Endodermal cell (in vitro differentiated cells): ENCODE measurements at regions not wholly inside any gene's neighbourhood (a gene's known extent, or its start where the extent isn't known, plus 50 kb on each side); places are given as distances from the start of the nearest gene placed in this dataset.

Source experiments
- DNase-seq: peaks from one replicate; pipeline ENCODE4 v3.0.0-alpha.2; 2017
- H3K27ac ChIP-seq: 2 replicates; pipeline ENCODE4 v1.5.1; 2013; ENCODE audit warnings: mild to moderate bottlenecking, low read depth, low read length, moderate library complexity
- H3K27me3 ChIP-seq: 2 replicates; pipeline ENCODE4 v1.6.1; 2013; ENCODE audit warnings: mild to moderate bottlenecking, low read length, moderate library complexity; ENCODE audit not compliant: insufficient read depth, control insufficient read depth, poor library complexity, severe bottlenecking
- H3K36me3 ChIP-seq: 2 replicates; pipeline ENCODE4 v1.7.0; 2013; ENCODE audit warnings: mild to moderate bottlenecking, low read length, moderate library complexity; ENCODE audit not compliant: control insufficient read depth, insufficient read depth
- H3K4me1 ChIP-seq: one replicate; pipeline ENCODE4 v1.7.0; 2013; ENCODE audit warnings: low read length; ENCODE audit not compliant: control insufficient read depth, insufficient read depth
- H3K4me3 ChIP-seq: 2 replicates; pipeline ENCODE4 v1.5.1; 2013; ENCODE audit warnings: mild to moderate bottlenecking, low read length, moderate library complexity
- H3K9ac ChIP-seq: 2 replicates; pipeline ENCODE4 v1.6.1; 2013; ENCODE audit warnings: mild to moderate bottlenecking, low read length, moderate library complexity; ENCODE audit not compliant: poor library complexity, severe bottlenecking; ENCODE audit errors: extremely low read depth
- H3K9me3 ChIP-seq: 2 replicates; pipeline ENCODE4 v1.6.1; 2013; ENCODE audit warnings: mild to moderate bottlenecking, low read length, moderate library complexity; ENCODE audit not compliant: control insufficient read depth
- H3K27ac Mint-ChIP-seq: 2 replicates; pipeline ENCODE4 v1.8.0; 2020; ENCODE audit warnings: mixed read lengths
- H3K27me3 Mint-ChIP-seq: 2 replicates; pipeline ENCODE4 v1.8.0; 2021; ENCODE audit warnings: mild to moderate bottlenecking, mixed read lengths; ENCODE audit not compliant: insufficient read depth
- H3K36me3 Mint-ChIP-seq: 2 replicates; pipeline ENCODE4 v1.8.0; 2020; ENCODE audit warnings: low read depth, mixed read lengths
- H3K4me1 Mint-ChIP-seq: 2 replicates; pipeline ENCODE4 v1.8.0; 2020; ENCODE audit warnings: mixed read lengths
- H3K4me3 Mint-ChIP-seq: 2 replicates; pipeline ENCODE4 v1.8.0; 2020; ENCODE audit warnings: mild to moderate bottlenecking, moderate library complexity, mixed read lengths
- H3K9me3 Mint-ChIP-seq: 2 replicates; pipeline ENCODE4 v1.8.0; 2020; ENCODE audit warnings: mild to moderate bottlenecking, mixed read lengths
- CTCF ChIP-seq: fragments of 200-600 bp; sonication (generic); conservative IDR thresholded peaks from 2 replicates; pipeline ENCODE4 v1.5.0; 2021; ENCODE audit warnings: antibody characterized with exemption, mild to moderate bottlenecking
- WGBS, 2 experiments: methylation state at CpG; one replicate each; pipeline versions ENCODE4 v1.1.5 to v1.1.7; 2013; ENCODE audit warnings: missing lambda C conversion rate in 2 of 2, mixed read lengths in 1 of 2; ENCODE audit not compliant: insufficient coverage in 1 of 2, insufficient read length in 1 of 2; 5-methylcytosine and 5-hydroxymethylcytosine counted together

DNA sequence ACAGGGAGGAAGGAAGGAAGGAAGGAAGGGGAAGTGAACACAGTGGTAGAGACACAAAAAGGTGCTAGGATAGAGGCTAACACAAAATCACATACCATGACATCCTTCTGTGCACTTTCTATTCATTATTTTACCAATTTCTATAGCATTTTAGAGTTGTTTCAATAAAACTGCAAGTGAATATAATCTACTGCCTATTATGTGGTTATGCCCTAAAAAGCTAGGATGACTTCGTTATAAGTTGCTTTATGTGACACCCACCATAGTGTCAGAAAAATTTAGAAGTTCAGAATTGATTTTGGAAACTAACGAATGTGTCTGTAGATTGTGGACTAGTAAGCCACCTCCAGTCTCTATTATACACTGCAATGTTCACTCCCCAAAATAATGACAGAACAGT, 59.4 kb upstream of the EDNRA start:
- Mint-ChIP-seq H3K4me3 (no peak overlapping the region), H3K27ac (no peak overlapping the region), H3K36me3 (no peaks in the 10 kb centered on the region), H3K4me1 (no peaks in the 10 kb centered on the region), H3K9me3 (no peaks in the 10 kb centered on the region), H3K27me3 (no peaks in the 10 kb centered on the region)
- WGBS, 2 experiments: 92% methylated on average over 2 of the region's 2 CpGs; no CpG with 5 or more reads in 1 of the 2 experiments
- H3K4me1 ChIP-seq: no peaks in the 10 kb centered on the region
- no peak for TF ChIP-seq CTCF
- H3K27ac ChIP-seq: no peak overlapping the region
- no peaks in the 10 kb centered on the region for H3K9me3 ChIP-seq
- no peak for DNase-seq
- H3K9ac ChIP-seq: no peak overlapping the region
- no peak overlapping the region for H3K4me3 ChIP-seq
- H3K27me3 ChIP-seq: no peaks in the 10 kb centered on the region
- H3K36me3 ChIP-seq: no peaks in the 10 kb centered on the region

DNA sequence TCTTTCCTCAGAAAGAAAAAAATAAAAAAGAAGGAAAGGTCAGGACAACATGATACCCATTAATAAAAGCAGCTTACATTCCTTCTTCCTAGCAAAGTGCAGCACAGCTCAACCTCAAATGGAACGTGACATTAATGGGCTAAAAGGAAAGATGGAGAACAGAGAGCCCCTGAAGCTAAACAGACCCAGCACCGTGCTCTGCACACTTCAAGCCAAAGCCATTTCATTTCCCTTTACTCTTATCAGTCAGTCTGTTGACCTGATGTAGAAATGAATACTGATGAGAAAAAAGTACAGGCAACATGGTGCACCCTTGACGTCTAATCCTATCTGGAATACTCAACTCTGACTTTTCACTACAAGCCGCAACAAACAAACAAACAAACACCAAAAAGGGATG, 57.7 kb upstream of the EDNRA start:
- no peak overlapping the region for H3K4me3 ChIP-seq
- H3K9me3 ChIP-seq: no peaks in the 10 kb centered on the region
- 88% methylated on average over 3 of the region's 4 CpGs; no CpG with 5 or more reads in 1 of the 2 experiments for WGBS, 2 experiments
- H3K9ac ChIP-seq: no peak overlapping the region
- H3K36me3 ChIP-seq: no peaks in the 10 kb centered on the region
- no peaks in the 10 kb centered on the region for H3K27me3 ChIP-seq
- Mint-ChIP-seq H3K9me3 (no peaks in the 10 kb centered on the region), H3K4me1 (no peaks in the 10 kb centered on the region), H3K4me3 (no peak overlapping the region), H3K36me3 (no peaks in the 10 kb centered on the region), H3K27ac (no peak overlapping the region), H3K27me3 (no peaks in the 10 kb centered on the region)
- TF ChIP-seq CTCF: no peak
- H3K27ac ChIP-seq: no peak overlapping the region
- no peaks in the 10 kb centered on the region for H3K4me1 ChIP-seq
- no peak for DNase-seq

- Histone ChIP-seq H3K27ac (no peak overlapping the region), H3K4me1 (no peaks in the 10 kb centered on the region), H3K9me3 (no peaks in the 10 kb centered on the region), H3K9ac (no peak overlapping the region), H3K4me3 (no peak overlapping the region), H3K27me3 (no peaks in the 10 kb centered on the region), H3K36me3 (no peaks in the 10 kb centered on the region)
- WGBS, 2 experiments: 100% methylated on average over 1 of the region's 1 CpG; no CpG with 5 or more reads in 1 of the 2 experiments
- no peaks in the 10 kb centered on the region for H3K9me3 Mint-ChIP-seq
- no peak for DNase-seq
- H3K27me3 Mint-ChIP-seq: no peaks in the 10 kb centered on the region
- H3K4me1 Mint-ChIP-seq: no peaks in the 10 kb centered on the region
- no peak overlapping the region for H3K27ac Mint-ChIP-seq
- TF ChIP-seq CTCF: no peak
- H3K36me3 Mint-ChIP-seq: no peaks in the 10 kb centered on the region
- H3K4me3 Mint-ChIP-seq: no peak overlapping the region
These were observed 55.9 kb upstream of the EDNRA start for GRCh38 chr4:147425019-147425418.
